ENCODE measurements at regions not wholly inside any gene's neighbourhood (a gene's known extent, or its start where the extent isn't known, plus 50 kb on each side); places are given as distances from the start of the nearest gene placed in this dataset.

GRCh38 chr17:36740157-36740556, 138.8 kb downstream of the MRM1 start:
- H3K27ac ChIP-seq = no peak overlapping the region
- H3K36me3 ChIP-seq = no peaks in the 10 kb centered on the region
- no peaks in the 10 kb centered on the region for H3K27me3 ChIP-seq
- TF ChIP-seq, protein P1, sequence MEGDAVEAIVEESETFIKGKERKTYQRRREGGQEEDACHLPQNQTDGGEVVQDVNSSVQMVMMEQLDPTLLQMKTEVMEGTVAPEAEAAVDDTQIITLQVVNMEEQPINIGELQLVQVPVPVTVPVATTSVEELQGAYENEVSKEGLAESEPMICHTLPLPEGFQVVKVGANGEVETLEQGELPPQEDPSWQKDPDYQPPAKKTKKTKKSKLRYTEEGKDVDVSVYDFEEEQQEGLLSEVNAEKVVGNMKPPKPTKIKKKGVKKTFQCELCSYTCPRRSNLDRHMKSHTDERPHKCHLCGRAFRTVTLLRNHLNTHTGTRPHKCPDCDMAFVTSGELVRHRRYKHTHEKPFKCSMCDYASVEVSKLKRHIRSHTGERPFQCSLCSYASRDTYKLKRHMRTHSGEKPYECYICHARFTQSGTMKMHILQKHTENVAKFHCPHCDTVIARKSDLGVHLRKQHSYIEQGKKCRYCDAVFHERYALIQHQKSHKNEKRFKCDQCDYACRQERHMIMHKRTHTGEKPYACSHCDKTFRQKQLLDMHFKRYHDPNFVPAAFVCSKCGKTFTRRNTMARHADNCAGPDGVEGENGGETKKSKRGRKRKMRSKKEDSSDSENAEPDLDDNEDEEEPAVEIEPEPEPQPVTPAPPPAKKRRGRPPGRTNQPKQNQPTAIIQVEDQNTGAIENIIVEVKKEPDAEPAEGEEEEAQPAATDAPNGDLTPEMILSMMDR (IDR thresholded peaks at IDR 0.05) = no peak
- no peak for TF ChIP-seq POLR2A (IDR thresholded peaks at IDR 0.05)
- H3K9me3 ChIP-seq = no peaks in the 10 kb centered on the region
- intact Hi-C loops (cut with DNase I) = no loop called here
- no peak for DNase-seq
- 73 to 78% methylated on average over 8 of the region's 8 CpGs for WGBS, 2 donors
- H3K4me3 ChIP-seq (replicated peaks in 1 of 3) = no peak overlapping the region
- H3K4me1 ChIP-seq = no peaks in the 10 kb centered on the region

DNA sequence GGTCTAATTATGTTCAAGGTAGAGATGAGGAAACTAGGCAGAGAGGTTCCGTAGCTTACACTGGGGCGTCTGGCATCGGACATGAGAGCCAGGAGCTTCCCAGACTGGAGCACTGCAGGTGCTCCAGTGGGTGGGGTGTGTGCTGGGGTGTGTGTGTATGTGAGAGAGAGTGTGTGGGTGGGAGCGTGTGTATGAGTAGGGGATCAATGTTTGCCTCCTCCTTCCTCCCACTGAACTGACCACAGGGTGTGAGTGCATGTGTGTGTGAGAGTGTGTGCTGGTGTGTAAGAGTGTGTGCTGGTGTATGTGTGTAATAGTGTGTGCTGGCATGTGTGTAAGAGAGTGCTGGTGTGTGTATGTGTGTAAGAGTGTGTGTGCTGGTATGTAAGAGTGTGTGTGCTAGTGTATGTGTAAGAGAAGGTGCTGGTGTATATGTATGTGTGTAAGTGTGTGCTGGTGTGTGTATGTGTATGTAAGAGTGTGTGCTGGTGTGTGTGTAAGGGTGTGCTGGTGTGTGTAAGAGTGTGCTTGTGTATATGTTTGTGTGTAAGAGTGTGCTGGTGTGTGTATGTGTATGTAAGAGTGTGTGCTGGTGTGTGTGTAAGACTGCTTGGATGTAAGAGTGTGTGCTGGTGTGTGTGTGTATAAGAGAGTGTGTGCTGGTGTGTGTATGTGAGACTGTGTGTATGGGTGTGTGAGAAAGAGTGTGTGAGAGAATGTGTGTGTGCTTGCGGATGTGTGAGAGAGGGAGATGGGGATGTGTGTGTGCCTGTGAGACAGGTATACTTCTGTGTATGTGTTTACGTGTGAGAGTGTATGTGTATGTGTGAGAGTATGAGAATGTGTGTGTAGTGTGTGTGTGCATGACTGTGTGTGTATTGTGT, 139.9 kb downstream of the MRM1 start:
- TF ChIP-seq, protein P1 (IDR thresholded peaks at IDR 0.05) = no peak
- no peak for TF ChIP-seq POLR2A (IDR thresholded peaks at IDR 0.05)
- intact Hi-C loops (cut with DNase I) = no loop called here

GRCh38 chr17:36742267-36743000, 141.1 kb downstream of the MRM1 start:
- Histone ChIP-seq H3K9me3 (no peaks in the 10 kb centered on the region), H3K36me3 (no peaks in the 10 kb centered on the region), H3K4me3 (replicated peaks in 1 of 3) (no peak overlapping the region), H3K4me1 (no peaks in the 10 kb centered on the region), H3K27me3 (no peaks in the 10 kb centered on the region), H3K27ac (no peak overlapping the region)
- 68 to 69% methylated on average over 18 of the region's 18 CpGs for WGBS, 2 donors
- TF ChIP-seq, protein P1 (IDR thresholded peaks at IDR 0.05) = no peak
- TF ChIP-seq POLR2A (IDR thresholded peaks at IDR 0.05) = no peak
- intact Hi-C loops (cut with DNase I) = no loop called here
- no peak for DNase-seq

More for the DNA sequence above, 139.9 kb downstream of the MRM1 start:
- H3K9me3 ChIP-seq = no peaks in the 10 kb centered on the region
- H3K4me1 ChIP-seq = no peaks in the 10 kb centered on the region
- no peaks in the 10 kb centered on the region for H3K36me3 ChIP-seq
- WGBS, 2 donors = 86 to 87% methylated on average over 6 of the region's 6 CpGs
- no peaks in the 10 kb centered on the region for H3K27me3 ChIP-seq
- no peak overlapping the region for H3K27ac ChIP-seq
- H3K4me3 ChIP-seq (replicated peaks in 1 of 3) = no peak overlapping the region
- DNase-seq = no peak

DNA sequence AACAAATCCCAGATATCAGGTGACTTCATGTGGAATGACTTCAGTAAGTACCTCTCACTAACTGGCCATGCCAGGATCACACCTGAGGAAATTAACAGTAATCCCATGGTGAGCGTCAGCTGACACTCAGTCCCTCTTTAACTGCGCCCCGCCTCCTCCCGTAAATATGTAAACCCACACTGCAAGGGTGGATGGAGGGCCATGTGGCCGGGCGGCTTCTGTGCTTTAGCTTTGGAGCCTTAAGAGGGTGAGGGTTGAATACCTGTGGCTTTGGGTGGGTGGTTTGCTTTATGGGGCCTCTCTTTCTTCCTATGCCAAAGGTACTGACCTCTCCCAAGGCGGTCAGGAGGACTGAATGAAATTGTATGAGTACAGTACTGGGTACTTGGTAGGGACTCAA, 141.7 kb downstream of the MRM1 start:
- 75 to 76% methylated on average over 7 of the region's 7 CpGs for WGBS, 2 donors
- H3K27ac ChIP-seq = no peak overlapping the region
- no peak for DNase-seq
- H3K4me3 ChIP-seq (replicated peaks in 1 of 3) = no peak overlapping the region
- no peaks in the 10 kb centered on the region for H3K9me3 ChIP-seq
- no peaks in the 10 kb centered on the region for H3K36me3 ChIP-seq
- no peaks in the 10 kb centered on the region for H3K4me1 ChIP-seq
- no peak for TF ChIP-seq POLR2A (IDR thresholded peaks at IDR 0.05)
- TF ChIP-seq, protein P1 (IDR thresholded peaks at IDR 0.05) = no peak
- no peaks in the 10 kb centered on the region for H3K27me3 ChIP-seq
- intact Hi-C loops (cut with DNase I) = no loop called here

All from thyroid gland (tissue), 4 donors.